Stimulated activated CD4-positive, alpha-beta T cell treated with anti-CD3 and anti-CD28 coated beads, Interleukin-15, amount 100 ng/mL, for 24 hours (primary cell): ENCODE measurements at regions not wholly inside any gene's neighbourhood (a gene's known extent, or its start where the extent isn't known, plus 50 kb on each side); places are given as distances from the start of the nearest gene placed in this dataset.

Source experiments
- DNase-seq: peaks from one replicate; pipeline ENCODE4 v3.0.0-alpha.2; 2020

GRCh38 chr4:133096972-133097371, 52.1 kb upstream of the PCDH10 start:
- no peak for DNase-seq
